Esophagus muscularis mucosa (tissue), 3 donors: ENCODE measurements at regions not wholly inside any gene's neighbourhood (a gene's known extent, or its start where the extent isn't known, plus 50 kb on each side); places are given as distances from the start of the nearest gene placed in this dataset.

Experiments
- CTCF ChIP-seq, 3 experiments: fragments of 200-600 bp in 2 of 3; fragments of 450-650 bp in 1 of 3; sonication (generic) in 2 of 3; IDR thresholded peaks; one replicate each; pipeline ENCODE4 v1.5.1; 2017 to 2019; ENCODE audit warnings: antibody characterized with exemption in 3 of 3, mild to moderate bottlenecking in 2 of 3, moderate library complexity in 1 of 3
- POLR2AphosphoS5 ChIP-seq, 2 donors: sonication (generic); formaldehyde crosslinking; IDR thresholded peaks; one replicate each; pipeline ENCODE4 v1.6.1; 2017; ENCODE audit warnings: antibody characterized with exemption in 2 of 2

GRCh38 chr5:166027582-166027981, 2263.9 kb upstream of the WWC1 start:
- TF ChIP-seq CTCF (IDR thresholded peaks at IDR 0.05) (no peak), POLR2AphosphoS5 (IDR thresholded peaks at IDR 0.05) (no peak)
